Peyer's patch (tissue), 4 donors: ENCODE measurements at regions not wholly inside any gene's neighbourhood (a gene's known extent, or its start where the extent isn't known, plus 50 kb on each side); places are given as distances from the start of the nearest gene placed in this dataset.
"Not testable (repeated sequence)": the region's sequence is repeated elsewhere in the genome, so short reads cannot be mapped to it uniquely, and the experiment has no call there.

Source experiments
- DNase-seq, 3 donors: peaks; one replicate each; pipeline ENCODE4 v3.0.0-alpha.2; 2017 to 2019
- H3K27ac ChIP-seq, 4 donors: fragments of 200-600 bp; sonication (generic); one replicate each; pipeline ENCODE4 v1.5.1; 2016 to 2019
- H3K27me3 ChIP-seq, 2 donors: fragments of 200-600 bp; sonication (generic); one replicate each; pipeline ENCODE4 v1.5.1; 2019
- H3K36me3 ChIP-seq, 3 donors: fragments of 200-600 bp; sonication (generic); one replicate each; pipeline ENCODE4 v1.5.1; 2016 to 2019
- H3K4me1 ChIP-seq, 4 donors: fragments of 200-600 bp; sonication (generic); one replicate each; pipeline ENCODE4 v1.5.1; 2016 to 2019
- H3K4me3 ChIP-seq, 4 donors: fragments of 200-600 bp; sonication (generic); 1 replicate in 3 of 4; 2 replicates in 1 of 4; pipeline ENCODE4 v1.5.1; 2016 to 2019; ENCODE audit warnings: mild to moderate bottlenecking in 1 of 4
- H3K9me3 ChIP-seq, 4 donors: fragments of 200-600 bp; sonication (generic); one replicate each; pipeline ENCODE4 v1.5.1; 2016 to 2019; ENCODE audit warnings: mild to moderate bottlenecking in 1 of 4
- CTCF ChIP-seq, 6 experiments: fragments of 450-650 bp in 4 of 6; fragments of 200-600 bp in 2 of 6; sonication (generic) in 1 of 6; IDR thresholded peaks; one replicate each; pipeline ENCODE4 v1.5.1; 2017 to 2019; ENCODE audit warnings: antibody characterized with exemption in 6 of 6, mild to moderate bottlenecking in 3 of 6, moderate library complexity in 1 of 6
- POLR2A ChIP-seq, 2 donors: fragments of 450-650 bp; IDR thresholded peaks; one replicate each; pipeline ENCODE4 v1.5.1; 2017; ENCODE audit warnings: antibody characterized with exemption in 2 of 2, mild to moderate bottlenecking in 2 of 2, moderate library complexity in 2 of 2

- H3K36me3 ChIP-seq, result no peaks in the 10 kb centered on the region
- H3K27ac ChIP-seq, result no peak overlapping the region
- H3K4me1 ChIP-seq, result no peaks in the 10 kb centered on the region
- no peak for DNase-seq
- H3K9me3 ChIP-seq, result no peaks in the 10 kb centered on the region
- TF ChIP-seq CTCF (IDR thresholded peaks at IDR 0.05) (no peak), POLR2A (IDR thresholded peaks at IDR 0.05) (no peak)
- no peaks in the 10 kb centered on the region for H3K27me3 ChIP-seq
- H3K4me3 ChIP-seq, result no peak overlapping the region
Measured at GRCh38 chrX:40853816-40854123, 118.4 kb upstream of the MED14 start.

GRCh38 chrX:40854242-40854641, 118.9 kb upstream of the MED14 start:
- H3K36me3 ChIP-seq, result no peaks in the 10 kb centered on the region
- no peaks in the 10 kb centered on the region for H3K27me3 ChIP-seq
- no peaks in the 10 kb centered on the region for H3K9me3 ChIP-seq

GRCh38 chrX:40855411-40855810, 120.1 kb upstream of the MED14 start:
- Histone ChIP-seq H3K27me3 (no peaks in the 10 kb centered on the region), H3K27ac (no peak overlapping the region), H3K9me3 (no peaks in the 10 kb centered on the region), H3K4me3 (no peak overlapping the region), H3K36me3 (no peaks in the 10 kb centered on the region), H3K4me1 (no peaks in the 10 kb centered on the region)
- TF ChIP-seq POLR2A (IDR thresholded peaks at IDR 0.05), result no peak
- TF ChIP-seq CTCF (IDR thresholded peaks at IDR 0.05), result no peak
- no peak for DNase-seq

More at GRCh38 chrX:40854242-40854641, 118.9 kb upstream of the MED14 start:
- TF ChIP-seq CTCF (IDR thresholded peaks at IDR 0.05) (no peak), POLR2A (IDR thresholded peaks at IDR 0.05) (no peak)
- H3K4me1 ChIP-seq, result no peaks in the 10 kb centered on the region
- no peak for DNase-seq
- H3K27ac ChIP-seq, result no peak overlapping the region
- no peak overlapping the region for H3K4me3 ChIP-seq

GRCh38 chrX:40855932-40856515, 120.7 kb upstream of the MED14 start:
- no peak for DNase-seq
- H3K4me1 ChIP-seq, result no peaks in the 10 kb centered on the region
- TF ChIP-seq POLR2A (IDR thresholded peaks at IDR 0.05) (no peak), CTCF (IDR thresholded peaks at IDR 0.05) (no peak)
- H3K36me3 ChIP-seq, result no peaks in the 10 kb centered on the region
- H3K9me3 ChIP-seq, result no peaks in the 10 kb centered on the region
- H3K27me3 ChIP-seq, result no peaks in the 10 kb centered on the region
- no peak overlapping the region for H3K4me3 ChIP-seq
- no peak overlapping the region for H3K27ac ChIP-seq

GRCh38 chrX:40861952-40862554, 126.7 kb upstream of the MED14 start:
- H3K27me3 ChIP-seq, H3K4me1 ChIP-seq, H3K27ac ChIP-seq, H3K4me3 ChIP-seq, DNase-seq, H3K36me3 ChIP-seq, H3K9me3 ChIP-seq: not testable (repeated sequence)

- H3K27me3 ChIP-seq, H3K4me3 ChIP-seq, H3K9me3 ChIP-seq, DNase-seq, H3K4me1 ChIP-seq, H3K27ac ChIP-seq, H3K36me3 ChIP-seq: not testable (repeated sequence)
Measured at GRCh38 chrX:40863260-40863659, 127.9 kb upstream of the MED14 start.

GRCh38 chrX:40863671-40864070, 128.3 kb upstream of the MED14 start:
- TF ChIP-seq POLR2A (IDR thresholded peaks at IDR 0.05) (no peak), CTCF (IDR thresholded peaks at IDR 0.05) (no peak)
- H3K36me3 ChIP-seq, result no peaks in the 10 kb centered on the region
- no peak for DNase-seq
- H3K4me3 ChIP-seq, result no peak overlapping the region
- no peaks in the 10 kb centered on the region for H3K27me3 ChIP-seq
- H3K9me3 ChIP-seq, result peaks cover 0 to 6% (median 0%) of the 10 kb centered on the region in 4 donors
- no peaks in the 10 kb centered on the region for H3K4me1 ChIP-seq
- H3K27ac ChIP-seq, result no peak overlapping the region
